ENCODE measurements at regions not wholly inside any gene's neighbourhood (a gene's known extent, or its start where the extent isn't known, plus 50 kb on each side); places are given as distances from the start of the nearest gene placed in this dataset.

DNA sequence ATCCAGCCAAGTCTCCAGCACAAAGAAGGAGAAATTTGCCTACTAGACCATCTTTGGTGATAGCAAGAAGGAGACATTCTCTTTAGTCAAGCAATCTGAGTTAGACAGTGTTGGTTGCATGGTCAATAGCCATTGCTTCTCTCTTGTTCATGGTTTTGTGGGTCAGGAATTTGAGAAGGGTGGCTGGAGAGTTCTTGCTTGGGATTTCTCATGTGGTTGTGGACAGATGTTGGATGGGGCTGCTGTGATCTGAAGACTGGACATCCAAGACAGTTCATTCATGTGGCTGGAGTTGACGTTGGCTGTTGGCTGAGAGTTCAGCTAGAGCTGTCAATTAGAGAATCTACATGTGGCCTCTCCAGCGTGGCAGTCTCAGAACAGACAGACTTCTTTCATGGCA is 322.3 kb upstream of the PRDM1 start:
- Histone ChIP-seq H3K4me2 (ENCODE audit: low read depth, low read length, poor library complexity, severe bottlenecking) (no peak overlapping the region), H3K4me3 (ENCODE audit: insufficient read depth, low read length, poor library complexity, severe bottlenecking) (no peak overlapping the region), H2AFZ (ENCODE audit: low read depth, low read length, severe bottlenecking) (no peak overlapping the region), H3K27ac (ENCODE audit: low read depth, low read length) (no peak overlapping the region), H3K79me2 (ENCODE audit: insufficient read depth, low read length) (no peaks in the 10 kb centered on the region), H3K9me2 (replicated peaks; ENCODE audit: insufficient read depth, low read length) (no peaks in the 10 kb centered on the region), H3K9ac (ENCODE audit: low read length) (no peak overlapping the region), H3K36me3 (ENCODE audit: low read length) (no peaks in the 10 kb centered on the region), H3F3A (ENCODE audit: insufficient read depth) (no peaks in the 10 kb centered on the region), H3K27me3 (ENCODE audit: low read length) (no peaks in the 10 kb centered on the region), H3K9me3 (ENCODE audit: insufficient read depth, low read length) (no peaks in the 10 kb centered on the region), H4K20me1 (ENCODE audit: low read depth, low read length) (no peaks in the 10 kb centered on the region)
- TF ChIP-seq, protein P1, sequence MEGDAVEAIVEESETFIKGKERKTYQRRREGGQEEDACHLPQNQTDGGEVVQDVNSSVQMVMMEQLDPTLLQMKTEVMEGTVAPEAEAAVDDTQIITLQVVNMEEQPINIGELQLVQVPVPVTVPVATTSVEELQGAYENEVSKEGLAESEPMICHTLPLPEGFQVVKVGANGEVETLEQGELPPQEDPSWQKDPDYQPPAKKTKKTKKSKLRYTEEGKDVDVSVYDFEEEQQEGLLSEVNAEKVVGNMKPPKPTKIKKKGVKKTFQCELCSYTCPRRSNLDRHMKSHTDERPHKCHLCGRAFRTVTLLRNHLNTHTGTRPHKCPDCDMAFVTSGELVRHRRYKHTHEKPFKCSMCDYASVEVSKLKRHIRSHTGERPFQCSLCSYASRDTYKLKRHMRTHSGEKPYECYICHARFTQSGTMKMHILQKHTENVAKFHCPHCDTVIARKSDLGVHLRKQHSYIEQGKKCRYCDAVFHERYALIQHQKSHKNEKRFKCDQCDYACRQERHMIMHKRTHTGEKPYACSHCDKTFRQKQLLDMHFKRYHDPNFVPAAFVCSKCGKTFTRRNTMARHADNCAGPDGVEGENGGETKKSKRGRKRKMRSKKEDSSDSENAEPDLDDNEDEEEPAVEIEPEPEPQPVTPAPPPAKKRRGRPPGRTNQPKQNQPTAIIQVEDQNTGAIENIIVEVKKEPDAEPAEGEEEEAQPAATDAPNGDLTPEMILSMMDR (IDR thresholded peaks at IDR 0.05; ENCODE audit: insufficient read depth, low read length, poor library complexity, severe bottlenecking) = no peak
- no peak for TF ChIP-seq EZH2phosphoT487 (conservative IDR thresholded peaks at IDR 0.05; ENCODE audit: low read length)

GRCh38 chr6:105760746-105761145 is 325.4 kb upstream of the PRDM1 start:
- no peaks in the 10 kb centered on the region for H3K9me2 ChIP-seq (replicated peaks; ENCODE audit: insufficient read depth, low read length)
- H4K20me1 ChIP-seq (ENCODE audit: low read depth, low read length) = no peaks in the 10 kb centered on the region
- no peaks in the 10 kb centered on the region for H3K27me3 ChIP-seq (ENCODE audit: low read length)
- H3K9me3 ChIP-seq (ENCODE audit: insufficient read depth, low read length) = no peaks in the 10 kb centered on the region
- no peaks in the 10 kb centered on the region for H3K36me3 ChIP-seq (ENCODE audit: low read length)
- H2AFZ ChIP-seq (ENCODE audit: low read depth, low read length, severe bottlenecking) = no peak overlapping the region
- no peak overlapping the region for H3K4me2 ChIP-seq (ENCODE audit: low read depth, low read length, poor library complexity, severe bottlenecking)
- H3K9ac ChIP-seq (ENCODE audit: low read length) = no peak overlapping the region
- no peaks in the 10 kb centered on the region for H3F3A ChIP-seq (ENCODE audit: insufficient read depth)
- no peak overlapping the region for H3K4me3 ChIP-seq (ENCODE audit: insufficient read depth, low read length, poor library complexity, severe bottlenecking)
- no peak overlapping the region for H3K27ac ChIP-seq (ENCODE audit: low read depth, low read length)
- H3K79me2 ChIP-seq (ENCODE audit: insufficient read depth, low read length) = no peaks in the 10 kb centered on the region
- TF ChIP-seq, protein P1 (IDR thresholded peaks at IDR 0.05; ENCODE audit: insufficient read depth, low read length, poor library complexity, severe bottlenecking) = no peak
- TF ChIP-seq EZH2phosphoT487 (conservative IDR thresholded peaks at IDR 0.05; ENCODE audit: low read length) = no peak

- no peak overlapping the region for H3K4me2 ChIP-seq (ENCODE audit: low read depth, low read length, poor library complexity, severe bottlenecking)
- no peaks in the 10 kb centered on the region for H3K9me2 ChIP-seq (replicated peaks; ENCODE audit: insufficient read depth, low read length)
- TF ChIP-seq EZH2phosphoT487 (conservative IDR thresholded peaks at IDR 0.05; ENCODE audit: low read length) = no peak
- TF ChIP-seq, protein P1 (IDR thresholded peaks at IDR 0.05; ENCODE audit: insufficient read depth, low read length, poor library complexity, severe bottlenecking) = no peak
- no peaks in the 10 kb centered on the region for H4K20me1 ChIP-seq (ENCODE audit: low read depth, low read length)
- no peaks in the 10 kb centered on the region for H3K27me3 ChIP-seq (ENCODE audit: low read length)
- H3K9ac ChIP-seq (ENCODE audit: low read length) = no peak overlapping the region
- no peaks in the 10 kb centered on the region for H3K36me3 ChIP-seq (ENCODE audit: low read length)
- H3K79me2 ChIP-seq (ENCODE audit: insufficient read depth, low read length) = no peaks in the 10 kb centered on the region
- H3K27ac ChIP-seq (ENCODE audit: low read depth, low read length) = no peak overlapping the region
- no peaks in the 10 kb centered on the region for H3F3A ChIP-seq (ENCODE audit: insufficient read depth)
- no peaks in the 10 kb centered on the region for H3K9me3 ChIP-seq (ENCODE audit: insufficient read depth, low read length)
- no peak overlapping the region for H3K4me3 ChIP-seq (ENCODE audit: insufficient read depth, low read length, poor library complexity, severe bottlenecking)
- no peak overlapping the region for H2AFZ ChIP-seq (ENCODE audit: low read depth, low read length, severe bottlenecking)
Measured at GRCh38 chr6:105759946-105760345, 326.2 kb upstream of the PRDM1 start.
